HG03439 (cell line): ENCODE measurements at regions not wholly inside any gene's neighbourhood (a gene's known extent, or its start where the extent isn't known, plus 50 kb on each side); places are given as distances from the start of the nearest gene placed in this dataset.
"Not testable (repeated sequence)": the region's sequence is repeated elsewhere in the genome, so short reads cannot be mapped to it uniquely, and the experiment has no call there.

Experiments
- ATAC-seq: cut with Tn5 transposase; IDR thresholded peaks from one replicate; pipeline ENCODE4 v1.9.1; 2021; ENCODE audit warnings: mild to moderate bottlenecking, moderate library complexity; ENCODE audit not compliant: unreplicated experiment

GRCh38 chr15:22196423-22196822 is 116.1 kb downstream of the OR4M2 start:
- not testable (repeated sequence) for ATAC-seq

- ATAC-seq: not testable (repeated sequence)
These were observed 120.1 kb downstream of the OR4M2 start for GRCh38 chr15:22200417-22200816.

DNA sequence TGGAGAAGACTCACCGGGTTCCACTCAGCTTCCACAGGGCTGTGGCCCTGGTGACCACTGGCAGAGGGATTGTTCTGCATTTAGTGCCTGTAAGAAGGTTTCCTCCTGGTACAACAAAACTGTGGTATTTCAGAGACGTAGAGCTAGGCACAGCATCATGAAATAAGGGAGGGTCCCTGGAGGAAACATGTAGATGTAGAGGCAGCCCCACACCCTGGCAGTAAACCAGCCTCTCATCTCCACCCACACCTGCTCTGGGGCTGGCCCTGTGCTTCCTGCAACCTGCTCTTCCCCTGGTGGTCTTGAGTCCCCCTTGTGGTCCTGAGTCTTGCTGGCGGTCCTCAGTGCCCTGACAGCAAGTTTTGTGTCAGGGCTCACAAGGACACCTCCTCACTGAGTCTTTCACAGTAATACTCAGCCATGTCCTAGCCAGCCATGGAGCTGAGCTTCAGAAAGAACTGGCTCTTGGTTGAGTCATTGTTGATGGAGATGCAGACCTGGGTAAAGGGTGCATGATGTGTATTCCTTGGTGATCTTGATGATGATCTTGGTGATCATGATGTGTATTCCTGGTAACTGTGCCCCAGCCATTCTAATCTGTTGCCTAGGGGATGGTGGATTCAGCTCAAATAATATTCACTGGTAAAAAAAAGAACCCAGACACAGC is 121.8 kb downstream of the OR4M2 start:
- ATAC-seq: not testable (repeated sequence)

DNA sequence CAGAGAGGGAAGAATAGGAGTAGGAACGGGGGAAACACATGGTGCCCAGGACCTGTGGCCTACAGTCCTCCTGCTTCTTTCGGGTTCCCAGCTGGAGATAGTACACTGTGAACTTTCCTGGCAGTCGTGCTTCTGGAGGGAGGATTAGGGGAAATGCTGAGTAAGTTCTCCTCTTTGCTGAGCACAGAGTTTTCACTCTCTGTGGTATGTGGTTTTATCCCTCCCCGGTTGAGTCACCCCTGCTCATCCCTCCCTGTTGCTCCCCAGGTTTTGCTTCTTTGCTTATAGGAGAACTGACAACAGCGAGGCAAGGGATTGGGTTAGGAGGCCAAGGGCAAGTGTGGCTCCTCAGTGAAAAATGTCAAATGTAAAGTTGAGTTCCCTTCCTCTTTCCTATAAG is 122.9 kb downstream of the OR4M2 start:
- ATAC-seq: not testable (repeated sequence)

DNA sequence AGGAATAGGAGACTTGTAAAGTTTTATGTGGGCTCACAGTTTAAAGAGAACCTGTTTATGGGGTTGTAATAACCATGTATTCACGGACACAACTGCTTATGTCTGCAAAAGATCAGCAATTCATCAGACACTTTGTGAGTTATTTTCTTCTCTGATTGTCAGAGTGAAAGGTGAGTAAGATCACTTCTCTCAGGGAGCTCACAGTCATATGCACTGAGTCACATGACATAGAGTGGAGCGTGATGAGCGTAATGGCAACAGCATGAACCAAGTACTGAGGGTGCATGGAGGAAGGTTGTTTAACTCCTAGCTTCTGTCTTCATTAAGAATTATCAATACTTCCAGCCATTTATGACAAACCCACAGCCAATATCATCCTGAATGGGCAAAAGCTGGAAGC is 128.8 kb downstream of the OR4M2 start:
- not testable (repeated sequence) for ATAC-seq

- ATAC-seq: not testable (repeated sequence)
These were observed 142.3 kb downstream of the OR4M2 start for GRCh38 chr15:22222596-22222995.

- ATAC-seq: no peak
These were observed 143.9 kb downstream of the OR4M2 start for GRCh38 chr15:22224241-22224671.

DNA sequence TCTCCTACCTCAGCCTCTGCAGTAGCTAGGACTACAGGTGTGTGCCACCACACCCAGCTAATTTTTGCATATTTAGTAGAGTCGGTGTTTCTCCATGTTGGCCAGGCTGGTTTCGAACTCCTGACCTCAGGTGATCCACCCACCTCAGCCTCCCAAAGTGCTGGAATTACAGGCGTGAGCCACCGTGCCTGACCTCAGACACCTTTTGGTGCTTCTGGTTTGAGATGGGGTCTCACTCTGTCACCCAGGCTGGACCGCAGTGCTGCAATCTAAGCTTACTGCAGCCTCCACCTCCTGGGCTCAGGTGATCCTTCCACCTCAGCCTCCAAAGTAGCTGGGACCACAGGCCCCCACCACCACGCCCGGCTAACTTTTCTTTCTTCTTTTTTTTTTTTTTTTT is 144.6 kb downstream of the OR4M2 start:
- not testable (repeated sequence) for ATAC-seq

- ATAC-seq: no peak
These were observed 145.9 kb downstream of the OR4M2 start for GRCh38 chr15:22226034-22226790.

- no peak for ATAC-seq
These were observed 147.2 kb downstream of the OR4M2 start for GRCh38 chr15:22227411-22228100.

DNA sequence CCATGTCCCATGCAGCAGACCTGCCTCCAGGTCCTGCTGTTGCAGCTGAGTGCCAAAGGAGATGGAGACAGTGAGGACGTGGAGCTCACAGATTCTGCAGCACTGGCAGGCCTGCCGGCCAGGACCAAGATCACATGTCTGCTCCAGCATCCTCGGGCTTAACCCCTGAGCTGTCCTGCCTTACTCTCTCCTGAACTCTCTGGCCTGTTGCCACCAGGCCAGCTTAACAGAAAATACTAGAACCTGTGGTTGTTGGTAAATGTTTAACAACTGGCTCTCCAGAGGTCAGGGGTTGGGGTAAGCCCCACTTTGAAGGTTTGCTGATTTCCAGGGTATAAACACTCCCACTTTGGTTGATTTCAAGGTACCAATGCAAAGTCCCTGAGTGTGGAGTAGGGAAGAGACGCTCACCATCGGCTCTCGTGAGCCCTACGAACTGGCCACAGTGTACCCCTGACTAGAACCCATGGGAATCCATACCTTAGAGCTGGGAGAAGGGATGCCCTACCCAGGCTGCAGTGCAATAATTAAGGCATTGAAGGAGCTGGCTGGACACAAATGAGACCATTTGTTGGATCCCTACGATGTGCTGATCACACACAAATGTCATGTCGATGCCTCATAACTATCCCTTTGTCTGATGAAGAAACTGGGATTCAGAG is 147.9 kb downstream of the OR4M2 start:
- no peak for ATAC-seq

GRCh38 chr15:22229990-22230819 is 149.9 kb downstream of the OR4M2 start:
- ATAC-seq: no peak

DNA sequence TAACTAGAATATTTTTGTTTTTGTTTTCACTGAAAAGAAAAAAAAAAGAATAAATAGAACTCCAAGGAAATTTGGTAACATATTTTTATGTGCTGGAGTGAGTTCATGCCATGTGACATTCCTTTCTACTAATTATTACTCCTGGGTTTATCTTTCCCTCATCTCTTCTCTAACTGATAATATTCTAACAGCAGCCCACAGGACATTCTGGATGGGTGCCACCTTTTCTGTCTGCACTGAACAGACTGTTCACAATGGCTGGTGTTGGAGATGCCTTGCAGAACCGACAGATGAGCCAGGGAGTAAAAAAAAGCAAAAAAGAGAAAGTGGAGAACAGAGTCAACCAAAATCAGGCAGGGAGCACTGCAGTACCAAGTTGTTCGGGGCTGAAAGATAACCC is 151.3 kb downstream of the OR4M2 start:
- no peak for ATAC-seq

DNA sequence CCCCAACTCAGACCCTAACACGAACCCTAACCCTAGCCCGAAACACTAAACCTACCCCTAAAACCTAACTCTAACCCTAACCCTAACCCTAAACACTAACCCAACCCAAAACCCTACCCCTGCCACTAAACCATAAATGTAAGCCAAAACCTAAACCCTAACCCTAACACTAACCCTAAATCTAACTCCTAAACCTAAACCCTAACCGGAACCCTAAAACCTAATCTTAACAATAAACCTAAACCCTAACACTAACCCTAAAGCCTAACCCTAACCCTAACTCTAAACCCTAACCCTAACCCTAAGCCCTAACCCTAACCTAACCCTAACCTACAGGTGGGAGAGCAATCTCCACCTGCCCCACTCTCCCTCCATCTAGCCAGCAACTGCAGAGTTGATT is 152.3 kb downstream of the OR4M2 start:
- ATAC-seq: no peak

DNA sequence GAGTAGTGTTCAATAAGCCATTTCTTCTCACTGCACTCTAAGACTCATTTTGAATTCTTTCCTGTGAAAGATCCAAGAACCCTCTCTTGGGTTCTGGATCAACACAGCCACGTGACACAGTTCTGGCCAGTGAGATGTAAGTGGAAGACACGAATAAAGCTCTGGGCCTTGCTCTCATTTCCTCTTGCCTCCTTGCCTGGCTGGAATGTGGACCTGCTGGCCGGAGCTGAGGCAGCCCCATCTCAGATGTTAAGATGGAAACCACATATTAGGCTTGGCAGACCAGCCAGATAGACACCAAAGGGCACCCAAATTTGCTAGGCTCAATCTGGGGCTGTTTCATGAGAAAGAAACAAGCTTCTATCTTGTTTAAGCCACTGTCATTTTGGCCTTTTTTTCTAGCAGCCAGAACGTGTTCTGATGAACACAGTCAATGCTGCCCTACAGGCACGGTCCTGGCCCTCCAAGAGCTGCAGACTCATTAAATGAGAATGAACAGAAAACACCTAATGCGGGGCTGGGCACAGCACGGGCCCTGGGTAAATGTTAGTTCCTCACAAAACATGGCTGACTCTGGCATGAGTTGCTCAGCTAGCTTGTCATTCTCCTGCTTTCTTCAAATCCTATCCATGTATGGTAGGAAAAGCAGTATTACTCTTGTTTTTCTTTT is 155.1 kb downstream of the OR4M2 start:
- not testable (repeated sequence) for ATAC-seq

GRCh38 chr15:22236469-22236868 is 156.1 kb downstream of the OR4M2 start:
- no peak for ATAC-seq

- no peak for ATAC-seq
These were observed 157.6 kb downstream of the OR4M2 start for GRCh38 chr15:22237891-22238275.

- not testable (repeated sequence) for ATAC-seq
These were observed 158.1 kb downstream of the OR4M2 start for GRCh38 chr15:22238276-22238958.
